Lung (tissue), 11 donors: ENCODE measurements at regions not wholly inside any gene's neighbourhood (a gene's known extent, or its start where the extent isn't known, plus 50 kb on each side); places are given as distances from the start of the nearest gene placed in this dataset.

Experiments
- ATAC-seq: fragments of 200-7000 bp; cut with Tn5 transposase; one replicate; pipeline ENCODE4 v1.9.1; 2020; ENCODE audit warnings: moderate number of reproducible peaks; ENCODE audit not compliant: insufficient read depth, low FRiP score
- DNase-seq, 3 donors: peaks; one replicate each; pipeline ENCODE4 v3.0.0-alpha.2; 2013 to 2017
- H3K27ac ChIP-seq, 2 donors: one replicate each; pipeline ENCODE4 v1.5.1; 2013; ENCODE audit warnings: mild to moderate bottlenecking in 2 of 2, moderate library complexity in 2 of 2, control low read depth in 1 of 2, inconsistent platforms in 1 of 2, low read depth in 1 of 2, low read length in 1 of 2
- H3K27me3 ChIP-seq, 3 donors: one replicate each; pipeline ENCODE4 v1.5.1; 2013; ENCODE audit warnings: low read length in 2 of 3; ENCODE audit not compliant: control insufficient read depth in 3 of 3, insufficient read depth in 3 of 3
- H3K36me3 ChIP-seq, 4 donors: one replicate each; pipeline ENCODE4 v1.5.1; 2013; ENCODE audit warnings: low read length in 4 of 4, mild to moderate bottlenecking in 1 of 4, moderate library complexity in 1 of 4; ENCODE audit not compliant: control insufficient read depth in 4 of 4, insufficient read depth in 4 of 4
- H3K4me1 ChIP-seq, 5 donors: one replicate each; pipeline ENCODE4 v1.5.1; 2013; ENCODE audit warnings: low read length in 5 of 5, mild to moderate bottlenecking in 2 of 5, moderate library complexity in 1 of 5; ENCODE audit not compliant: control insufficient read depth in 5 of 5, insufficient read depth in 5 of 5
- H3K4me3 ChIP-seq: one replicate; pipeline ENCODE4 v1.5.1; 2013; ENCODE audit warnings: mild to moderate bottlenecking, control low read depth, moderate library complexity
- H3K9ac ChIP-seq, 2 donors: one replicate each; pipeline ENCODE4 v1.5.1; 2013; ENCODE audit warnings: low read length in 2 of 2, control low read depth in 1 of 2; ENCODE audit not compliant: insufficient read depth in 1 of 2
- H3K9me3 ChIP-seq, 4 donors: one replicate each; pipeline ENCODE4 v1.5.1; 2013; ENCODE audit warnings: low read length in 3 of 4, mild to moderate bottlenecking in 1 of 4, moderate library complexity in 1 of 4; ENCODE audit not compliant: control insufficient read depth in 4 of 4, insufficient read depth in 3 of 4
- CTCF ChIP-seq: IDR thresholded peaks from 2 replicates; pipeline ENCODE4 v1.5.1; 2012; ENCODE audit warnings: mild to moderate bottlenecking; ENCODE audit errors: control extremely low read depth, extremely low read depth
- WGBS, 2 donors: extraction: QIAGEN DNeasy Blood & Tissue Kit; methylation state at CpG; one replicate each; pipeline ENCODE4 v1.1.7; 2013; 5-methylcytosine and 5-hydroxymethylcytosine counted together
- donor health status: control.
- donor health status: control.
- donor health status: Bipolar disorder and iron deficiency.
- donor health status: healthy.
- donor health status: DM: yes; HTN: yes; CAD: no.

GRCh38 chr13:88142653-88143052 is 471.5 kb downstream of the SLITRK5 start:
- H3K9ac ChIP-seq = no peak overlapping the region
- ATAC-seq (no peak), DNase-seq (no peak)
- no peaks in the 10 kb centered on the region for H3K9me3 ChIP-seq
- H3K27me3 ChIP-seq = no peaks in the 10 kb centered on the region
- H3K4me1 ChIP-seq = no peaks in the 10 kb centered on the region
- no peak overlapping the region for H3K27ac ChIP-seq
- no peaks in the 10 kb centered on the region for H3K36me3 ChIP-seq
- 58 to 66% methylated on average over 3 of the region's 3 CpGs for WGBS, 2 donors
- H3K4me3 ChIP-seq = no peak overlapping the region
- TF ChIP-seq CTCF = no peak

- no peaks in the 10 kb centered on the region for H3K36me3 ChIP-seq
- no peaks in the 10 kb centered on the region for H3K4me1 ChIP-seq
- no peak overlapping the region for H3K9ac ChIP-seq
- no peak for DNase-seq
- H3K9me3 ChIP-seq = no peaks in the 10 kb centered on the region
- no peak overlapping the region for H3K4me3 ChIP-seq
- 92 to 93% methylated on average over 8 of the region's 8 CpGs for WGBS, 2 donors
- H3K27ac ChIP-seq = no peak overlapping the region
- no peaks in the 10 kb centered on the region for H3K27me3 ChIP-seq
- no peak for TF ChIP-seq CTCF
- ATAC-seq = no peak
Measured at GRCh38 chr13:88144580-88144979, 473.4 kb downstream of the SLITRK5 start.

GRCh38 chr13:88153353-88153752 is 482.2 kb downstream of the SLITRK5 start:
- no peaks in the 10 kb centered on the region for H3K36me3 ChIP-seq
- 91% methylated on average over 8 of the region's 8 CpGs for WGBS, 2 donors
- ATAC-seq = no peak
- H3K27ac ChIP-seq = no peak overlapping the region
- no peak for DNase-seq
- TF ChIP-seq CTCF = no peak
- H3K4me1 ChIP-seq = no peaks in the 10 kb centered on the region
- peaks cover 0 to 4% (median 0%) of the 10 kb centered on the region in 4 donors for H3K9me3 ChIP-seq
- H3K27me3 ChIP-seq = no peaks in the 10 kb centered on the region
- no peak overlapping the region for H3K4me3 ChIP-seq
- H3K9ac ChIP-seq = no peak overlapping the region

- ATAC-seq (no peak), DNase-seq (no peak)
- no peak overlapping the region for H3K9ac ChIP-seq
Measured at GRCh38 chr13:88154001-88154400, 482.8 kb downstream of the SLITRK5 start.

More at GRCh38 chr13:88154001-88154400, 482.8 kb downstream of the SLITRK5 start:
- TF ChIP-seq CTCF = no peak
- Histone ChIP-seq H3K9me3 (peaks cover 0 to 4% (median 0%) of the 10 kb centered on the region in 4 donors), H3K36me3 (no peaks in the 10 kb centered on the region), H3K4me1 (no peaks in the 10 kb centered on the region), H3K27me3 (no peaks in the 10 kb centered on the region), H3K4me3 (no peak overlapping the region), H3K27ac (no peak overlapping the region)
- 86 to 87% methylated on average over 2 of the region's 2 CpGs for WGBS, 2 donors
